GM19395 (cell line): ENCODE measurements at regions not wholly inside any gene's neighbourhood (a gene's known extent, or its start where the extent isn't known, plus 50 kb on each side); places are given as distances from the start of the nearest gene placed in this dataset.

ENCODE experiments used
- ATAC-seq: cut with Tn5 transposase; IDR thresholded peaks from one replicate; pipeline ENCODE4 v1.9.1; 2021; ENCODE audit warnings: mild to moderate bottlenecking, moderate library complexity; ENCODE audit not compliant: unreplicated experiment

- ATAC-seq: no peak
Measured at GRCh38 chr12:92089559-92089958, 56.1 kb downstream of the BTG1 start.

- no peak for ATAC-seq
Measured at GRCh38 chr12:92088805-92089204, 56.8 kb downstream of the BTG1 start.

- ATAC-seq: no peak
Measured at GRCh38 chr12:92085736-92086040, 60.0 kb downstream of the BTG1 start.

GRCh38 chr12:92085040-92085735 is 60.5 kb downstream of the BTG1 start:
- ATAC-seq: no peak

- no peak for ATAC-seq
Measured at GRCh38 chr12:92080911-92081285, 64.7 kb downstream of the BTG1 start.

GRCh38 chr12:92079054-92079385 is 66.6 kb downstream of the BTG1 start:
- ATAC-seq: no peak

GRCh38 chr12:92078167-92079053 is 67.2 kb downstream of the BTG1 start:
- ATAC-seq: no peak

- ATAC-seq: no peak
Measured at GRCh38 chr12:92077530-92077929, 68.1 kb downstream of the BTG1 start.

GRCh38 chr12:92076101-92076500 is 69.5 kb downstream of the BTG1 start:
- no peak for ATAC-seq

- ATAC-seq: no peak
Measured at GRCh38 chr12:92075425-92075914, 70.2 kb downstream of the BTG1 start.

- no peak for ATAC-seq
Measured at GRCh38 chr12:92074889-92075288, 70.8 kb downstream of the BTG1 start.

- no peak for ATAC-seq
Measured at GRCh38 chr12:92073094-92073493, 72.6 kb downstream of the BTG1 start.

GRCh38 chr12:92072112-92072511 is 73.5 kb downstream of the BTG1 start:
- no peak for ATAC-seq

- ATAC-seq: no peak
Measured at GRCh38 chr12:92070864-92071445, 74.7 kb downstream of the BTG1 start.

GRCh38 chr12:92070054-92070863 is 75.4 kb downstream of the BTG1 start:
- ATAC-seq: peak; percentile 74

GRCh38 chr12:92068459-92068858 is 77.2 kb downstream of the BTG1 start:
- ATAC-seq: no peak

- ATAC-seq: peak; percentile 22
Measured at GRCh38 chr12:92065639-92066038, 80.0 kb downstream of the BTG1 start.

- peak; percentile 75 for ATAC-seq
Measured at GRCh38 chr12:92065018-92065499, 80.6 kb downstream of the BTG1 start.

- ATAC-seq: no peak
Measured at GRCh38 chr12:92064422-92064821, 81.2 kb downstream of the BTG1 start.

GRCh38 chr12:92063641-92064040 is 82.0 kb downstream of the BTG1 start:
- no peak for ATAC-seq
